ENCODE measurements at regions not wholly inside any gene's neighbourhood (a gene's known extent, or its start where the extent isn't known, plus 50 kb on each side); places are given as distances from the start of the nearest gene placed in this dataset.
"Not testable (repeated sequence)": the region's sequence is repeated elsewhere in the genome, so short reads cannot be mapped to it uniquely, and the experiment has no call there.

DNA sequence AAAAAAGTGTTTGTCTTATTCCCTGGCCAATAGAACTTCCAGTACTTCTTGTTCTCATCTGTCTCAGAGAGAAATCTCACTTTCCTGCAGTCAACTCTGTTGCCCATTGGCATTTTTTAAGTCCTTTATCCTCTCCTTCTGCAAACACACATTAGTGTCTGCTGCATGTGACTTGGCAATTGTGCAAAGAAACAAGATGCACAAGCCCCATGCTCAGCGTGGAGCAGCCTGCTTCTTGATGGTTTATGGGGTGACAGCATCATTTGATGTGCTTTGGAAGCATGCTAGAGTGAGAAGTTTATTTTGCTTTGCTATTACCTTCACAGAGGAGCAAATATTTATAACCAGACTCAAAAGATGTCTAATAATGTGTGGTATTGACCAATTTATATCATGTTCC, 238.2 kb downstream of the FAT3 start:
- TF ChIP-seq MAFK (IDR thresholded peaks at IDR 0.05; ENCODE audit: partially characterized antibody): no peak
- no peak for TF ChIP-seq HOXB13 (CRISPR knock-in tag; IDR thresholded peaks at IDR 0.05; ENCODE audit: low read depth)
- no peak for TF ChIP-seq RARB (CRISPR knock-in tag; IDR thresholded peaks at IDR 0.05)
- no peak for TF ChIP-seq POLR2AphosphoS2 (conservative IDR thresholded peaks at IDR 0.05; ENCODE audit: low read length)
- no peak for TF ChIP-seq ZSCAN20 (CRISPR knock-in tag; IDR thresholded peaks at IDR 0.05)
- TF ChIP-seq FOXS1 (CRISPR knock-in tag; IDR thresholded peaks at IDR 0.05): no peak
- no peak for TF ChIP-seq CHD2 (IDR thresholded peaks at IDR 0.05; ENCODE audit: low read length, partially characterized antibody)
- TF ChIP-seq, protein P1, sequence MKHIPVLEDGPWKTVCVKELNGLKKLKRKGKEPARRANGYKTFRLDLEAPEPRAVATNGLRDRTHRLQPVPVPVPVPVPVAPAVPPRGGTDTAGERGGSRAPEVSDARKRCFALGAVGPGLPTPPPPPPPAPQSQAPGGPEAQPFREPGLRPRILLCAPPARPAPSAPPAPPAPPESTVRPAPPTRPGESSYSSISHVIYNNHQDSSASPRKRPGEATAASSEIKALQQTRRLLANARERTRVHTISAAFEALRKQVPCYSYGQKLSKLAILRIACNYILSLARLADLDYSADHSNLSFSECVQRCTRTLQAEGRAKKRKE (CRISPR knock-in tag; IDR thresholded peaks at IDR 0.05; ENCODE audit: low read depth): no peak
- no peak for DNase-seq (ENCODE audit: low read depth in 1 of 2, low spot score in 1 of 2)
- no peak overlapping the region for H3K4me2 ChIP-seq
- no peak overlapping the region for H3K4me3 ChIP-seq
- no peak overlapping the region for H3K27ac ChIP-seq
- POLR2A ChIA-PET: no interaction called here
- 18% methylated on average over 1 of the region's 1 CpG for WGBS (ENCODE audit: missing lambda C conversion rate)
- CTCF ChIA-PET: no interaction called here
- no peak for ATAC-seq
- H3K4me1 ChIP-seq: no peaks in the 10 kb centered on the region
- H3K9me3 ChIP-seq: no peaks in the 10 kb centered on the region
- no peak for FAIRE-seq

DNA sequence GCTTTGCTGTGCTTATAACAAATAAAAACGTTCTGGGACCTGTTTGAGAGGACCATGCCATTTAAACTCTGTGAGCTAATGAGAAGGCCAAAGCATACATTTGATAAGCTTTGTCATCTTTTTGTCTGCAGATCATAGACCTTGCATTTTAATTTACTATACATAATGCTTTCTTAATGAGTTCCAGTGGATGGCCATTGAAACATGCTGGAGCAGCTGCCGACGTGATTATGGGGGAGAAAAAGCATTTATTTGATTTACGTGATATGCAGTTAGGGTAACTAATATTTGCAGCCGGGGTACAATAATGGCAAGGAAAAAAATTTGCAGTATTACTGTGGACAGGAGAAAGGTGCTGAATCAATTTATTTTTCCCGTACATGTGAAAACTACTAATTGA, 240.2 kb downstream of the FAT3 start:
- FAIRE-seq (no peak), ATAC-seq (no peak), DNase-seq (ENCODE audit: low read depth in 1 of 2, low spot score in 1 of 2) (no peak)
- Histone ChIP-seq H3K4me1 (no peaks in the 10 kb centered on the region), H3K4me2 (no peak overlapping the region), H3K27ac (no peak overlapping the region), H3K4me3 (no peak overlapping the region), H3K9me3 (no peaks in the 10 kb centered on the region)
- ChIA-PET POLR2A (no interaction called here), CTCF (no interaction called here)
- WGBS (ENCODE audit: missing lambda C conversion rate): 58% methylated on average over 6 of the region's 6 CpGs
- no peak for TF ChIP-seq SMC3 (IDR thresholded peaks at IDR 0.05)
- no peak for TF ChIP-seq KDM1A (IDR thresholded peaks at IDR 0.05; ENCODE audit: low read depth)
- TF ChIP-seq, protein P2, sequence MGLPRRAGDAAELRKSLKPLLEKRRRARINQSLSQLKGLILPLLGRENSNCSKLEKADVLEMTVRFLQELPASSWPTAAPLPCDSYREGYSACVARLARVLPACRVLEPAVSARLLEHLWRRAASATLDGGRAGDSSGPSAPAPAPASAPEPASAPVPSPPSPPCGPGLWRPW (IDR thresholded peaks at IDR 0.05): no peak
- no peak for TF ChIP-seq ZC3H11A (IDR thresholded peaks at IDR 0.05)
- TF ChIP-seq, protein P3, sequence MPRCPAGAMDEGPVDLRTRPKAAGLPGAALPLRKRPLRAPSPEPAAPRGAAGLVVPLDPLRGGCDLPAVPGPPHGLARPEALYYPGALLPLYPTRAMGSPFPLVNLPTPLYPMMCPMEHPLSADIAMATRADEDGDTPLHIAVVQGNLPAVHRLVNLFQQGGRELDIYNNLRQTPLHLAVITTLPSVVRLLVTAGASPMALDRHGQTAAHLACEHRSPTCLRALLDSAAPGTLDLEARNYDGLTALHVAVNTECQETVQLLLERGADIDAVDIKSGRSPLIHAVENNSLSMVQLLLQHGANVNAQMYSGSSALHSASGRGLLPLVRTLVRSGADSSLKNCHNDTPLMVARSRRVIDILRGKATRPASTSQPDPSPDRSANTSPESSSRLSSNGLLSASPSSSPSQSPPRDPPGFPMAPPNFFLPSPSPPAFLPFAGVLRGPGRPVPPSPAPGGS (IDR thresholded peaks at IDR 0.05): no peak
- TF ChIP-seq, protein P4, sequence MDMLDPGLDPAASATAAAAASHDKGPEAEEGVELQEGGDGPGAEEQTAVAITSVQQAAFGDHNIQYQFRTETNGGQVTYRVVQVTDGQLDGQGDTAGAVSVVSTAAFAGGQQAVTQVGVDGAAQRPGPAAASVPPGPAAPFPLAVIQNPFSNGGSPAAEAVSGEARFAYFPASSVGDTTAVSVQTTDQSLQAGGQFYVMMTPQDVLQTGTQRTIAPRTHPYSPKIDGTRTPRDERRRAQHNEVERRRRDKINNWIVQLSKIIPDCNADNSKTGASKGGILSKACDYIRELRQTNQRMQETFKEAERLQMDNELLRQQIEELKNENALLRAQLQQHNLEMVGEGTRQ (IDR thresholded peaks at IDR 0.05): no peak
- TF ChIP-seq EP300 (IDR thresholded peaks at IDR 0.05): no peak
- TF ChIP-seq HEYL (CRISPR knock-in tag; IDR thresholded peaks at IDR 0.05): no peak
- TF ChIP-seq GATA3 (IDR thresholded peaks at IDR 0.05; ENCODE audit: borderline replicate concordance): no peak
- no peak for TF ChIP-seq NR3C1 (IDR thresholded peaks at IDR 0.05)
- no peak for TF ChIP-seq MAFK (IDR thresholded peaks at IDR 0.05; ENCODE audit: partially characterized antibody)
- no peak for TF ChIP-seq NPAS2 (CRISPR knock-in tag; IDR thresholded peaks at IDR 0.05; ENCODE audit: borderline replicate concordance)
- TF ChIP-seq POLR2A (IDR thresholded peaks at IDR 0.05; ENCODE audit: low read length): no peak
- no peak for TF ChIP-seq RAD21 (conservative IDR thresholded peaks at IDR 0.05 in 1 of 2, IDR thresholded peaks at IDR 0.05 in 1 of 2)
- TF ChIP-seq ESRRA (IDR thresholded peaks at IDR 0.05; ENCODE audit: borderline replicate concordance, low read length): no peak

DNA sequence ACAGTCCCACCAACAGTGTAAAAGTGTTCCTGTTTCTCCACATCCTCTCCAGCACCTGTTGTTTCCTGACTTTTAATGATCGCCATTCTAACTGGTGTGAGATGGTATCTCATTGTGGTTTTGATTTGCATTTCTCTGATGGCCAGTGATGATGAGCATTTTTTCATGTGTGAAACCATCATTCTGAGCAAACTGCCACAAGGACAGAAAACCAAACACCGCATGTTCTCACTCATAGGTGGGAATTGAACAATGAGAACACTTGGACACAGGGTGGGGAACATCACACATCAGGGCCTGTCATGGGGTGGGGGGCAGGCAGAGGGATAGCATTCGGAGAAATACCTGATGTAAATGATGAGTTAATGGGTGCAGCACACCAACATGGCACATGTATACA, 240.8 kb downstream of the FAT3 start:
- FAIRE-seq; DNase-seq (ENCODE audit: low read depth in 1 of 2, low spot score in 1 of 2); POLR2A ChIA-PET; ATAC-seq; H3K27ac ChIP-seq; CTCF ChIA-PET; H3K4me1 ChIP-seq; H3K4me3 ChIP-seq; H3K4me2 ChIP-seq; H3K9me3 ChIP-seq: not testable (repeated sequence)
- 70% methylated on average over 3 of the region's 3 CpGs for WGBS (ENCODE audit: missing lambda C conversion rate)
